NB4 (cell line): ENCODE measurements at regions not wholly inside any gene's neighbourhood (a gene's known extent, or its start where the extent isn't known, plus 50 kb on each side); places are given as distances from the start of the nearest gene placed in this dataset.

Source experiments
- CTCF ChIP-seq: IDR thresholded peaks from one replicate; pipeline ENCODE4 v1.5.1; 2012; ENCODE audit warnings: low read depth, low read length
- MAX ChIP-seq: IDR thresholded peaks from 2 replicates; pipeline ENCODE4 v1.6.1; 2011; ENCODE audit warnings: low read depth, low read length
- MYC ChIP-seq: IDR thresholded peaks from 2 replicates; pipeline ENCODE4 v1.6.1; 2011; ENCODE audit warnings: low read depth, low read length
- POLR2A ChIP-seq: IDR thresholded peaks from 2 replicates; pipeline ENCODE4 v1.6.1; 2011; ENCODE audit warnings: mild to moderate bottlenecking; ENCODE audit not compliant: insufficient read length; ENCODE audit errors: extremely low read depth

GRCh38 chr2:216289470-216289869, 82.8 kb downstream of the MARCHF4 start:
- TF ChIP-seq MAX, result no peak
- no peak for TF ChIP-seq CTCF
- TF ChIP-seq POLR2A, result no peak
- TF ChIP-seq MYC, result no peak
